WTC11 (cell line): ENCODE measurements at regions not wholly inside any gene's neighbourhood (a gene's known extent, or its start where the extent isn't known, plus 50 kb on each side); places are given as distances from the start of the nearest gene placed in this dataset.

Source experiments
- ATF3 ChIP-seq: sonication (generic); formaldehyde crosslinking; conservative IDR thresholded peaks from 2 replicates; pipeline ENCODE4 v1.8.1; 2022; ENCODE audit warnings: mild to moderate bottlenecking, missing genetic modification reagents
- IRF1 ChIP-seq: sonication (generic); formaldehyde crosslinking; IDR thresholded peaks from 2 replicates; pipeline ENCODE4 v1.8.0; 2023; ENCODE audit warnings: missing genetic modification reagents

- TF ChIP-seq ATF3 (no peak), IRF1 (CRISPR knock-in tag) (no peak)
Measured at GRCh38 chr2:133847591-133847990, 279.3 kb upstream of the NCKAP5 start.
